ENCODE measurements at regions not wholly inside any gene's neighbourhood (a gene's known extent, or its start where the extent isn't known, plus 50 kb on each side); places are given as distances from the start of the nearest gene placed in this dataset.

DNA sequence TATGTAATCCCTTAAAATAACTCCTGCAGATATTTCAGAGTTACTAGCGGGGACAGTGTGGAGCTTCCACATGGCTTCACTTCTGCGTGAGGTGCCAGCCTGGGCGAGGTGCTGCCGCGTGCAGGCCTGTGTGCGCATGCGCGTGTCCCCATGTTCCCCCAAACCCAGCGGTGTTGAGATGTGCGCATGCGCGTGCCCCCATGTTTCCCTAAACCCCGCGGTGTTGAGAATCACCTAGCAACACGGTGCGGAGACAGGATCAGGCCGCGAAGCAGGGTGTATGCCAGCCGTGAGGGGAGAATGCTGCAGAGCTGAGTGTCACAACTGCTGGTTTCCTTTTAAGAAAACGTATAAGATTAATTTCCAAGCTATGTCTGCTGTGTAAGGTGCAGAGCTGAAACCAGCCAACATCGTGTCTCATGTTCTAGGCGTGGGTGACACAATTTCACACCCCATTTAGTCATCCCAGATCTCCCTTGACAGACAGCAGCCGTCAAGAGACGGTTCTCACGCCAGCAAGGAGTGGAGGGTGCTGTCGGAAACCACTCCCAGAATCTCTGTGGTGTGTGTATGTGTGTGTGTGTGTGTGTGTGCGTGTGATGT lies 71.9 kb upstream of the ADARB2 start:
- Histone ChIP-seq H3K4ac (ENCODE audit: low read depth, low read length) (no peak overlapping the region), H4K91ac (ENCODE audit: insufficient read depth, low read depth, low read length) (no peak overlapping the region), H2BK15ac (ENCODE audit: low read depth, low read length) (no peak overlapping the region), H2AK9ac (replicated peaks; ENCODE audit: low read depth, low read length, poor library complexity) (no peak overlapping the region), H2BK20ac (ENCODE audit: low read depth, low read length) (no peak overlapping the region), H3K4me1 (ENCODE audit: control insufficient read depth, insufficient read depth, low read length) (no peaks in the 10 kb centered on the region), H2BK5ac (ENCODE audit: low read depth, low read length, poor library complexity, severe bottlenecking) (no peak overlapping the region), H3K14ac (replicated peaks; ENCODE audit: low read depth, low read length) (no peak overlapping the region), H3K36me3 (ENCODE audit: control insufficient read depth, insufficient read depth, low read length) (no peaks in the 10 kb centered on the region), H3K4me2 (ENCODE audit: low read depth, low read length) (no peak overlapping the region), H2AFZ (replicated peaks; ENCODE audit: low read length, poor library complexity) (no peak overlapping the region), H3K56ac (ENCODE audit: extremely low read depth, insufficient read depth, low read length) (no peak overlapping the region), H3K27me3 (ENCODE audit: control insufficient read depth, insufficient read depth, low read length) (no peaks in the 10 kb centered on the region), H3K9me3 (ENCODE audit: control insufficient read depth, insufficient read depth, low read length) (peaks cover 37% of the 10 kb centered on the region), H3K4me3 (ENCODE audit: insufficient read depth, low read depth, low read length) (no peak overlapping the region), H4K8ac (ENCODE audit: low read depth in 2 of 2, low read length in 2 of 2) (no peak overlapping the region), H4K5ac (ENCODE audit: low read depth, low read length) (no peak overlapping the region), H3K9me1 (ENCODE audit: insufficient read depth, low read length) (no peaks in the 10 kb centered on the region), H4K20me1 (ENCODE audit: insufficient read depth, low read length) (no peaks in the 10 kb centered on the region), H3K79me1 (ENCODE audit: low read depth in 1 of 2, low read length in 2 of 2) (no peaks in the 10 kb centered on the region), H3K18ac (ENCODE audit: low read depth, low read length) (no peak overlapping the region), H3K23ac (ENCODE audit: low read depth, low read length) (no peak overlapping the region), H2BK120ac (ENCODE audit: low read depth, low read length) (no peak overlapping the region), H3K27ac (ENCODE audit: insufficient read depth, low read length) (no peak overlapping the region), H2AK5ac (ENCODE audit: low read depth, low read length) (no peak overlapping the region), H3K9ac (ENCODE audit: low read depth, low read length) (no peak overlapping the region)
- DNase-seq: no peak
- TF ChIP-seq, protein P1, sequence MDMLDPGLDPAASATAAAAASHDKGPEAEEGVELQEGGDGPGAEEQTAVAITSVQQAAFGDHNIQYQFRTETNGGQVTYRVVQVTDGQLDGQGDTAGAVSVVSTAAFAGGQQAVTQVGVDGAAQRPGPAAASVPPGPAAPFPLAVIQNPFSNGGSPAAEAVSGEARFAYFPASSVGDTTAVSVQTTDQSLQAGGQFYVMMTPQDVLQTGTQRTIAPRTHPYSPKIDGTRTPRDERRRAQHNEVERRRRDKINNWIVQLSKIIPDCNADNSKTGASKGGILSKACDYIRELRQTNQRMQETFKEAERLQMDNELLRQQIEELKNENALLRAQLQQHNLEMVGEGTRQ (IDR thresholded peaks at IDR 0.05; ENCODE audit: low read depth, low read length): no peak
- TF ChIP-seq, protein P2, sequence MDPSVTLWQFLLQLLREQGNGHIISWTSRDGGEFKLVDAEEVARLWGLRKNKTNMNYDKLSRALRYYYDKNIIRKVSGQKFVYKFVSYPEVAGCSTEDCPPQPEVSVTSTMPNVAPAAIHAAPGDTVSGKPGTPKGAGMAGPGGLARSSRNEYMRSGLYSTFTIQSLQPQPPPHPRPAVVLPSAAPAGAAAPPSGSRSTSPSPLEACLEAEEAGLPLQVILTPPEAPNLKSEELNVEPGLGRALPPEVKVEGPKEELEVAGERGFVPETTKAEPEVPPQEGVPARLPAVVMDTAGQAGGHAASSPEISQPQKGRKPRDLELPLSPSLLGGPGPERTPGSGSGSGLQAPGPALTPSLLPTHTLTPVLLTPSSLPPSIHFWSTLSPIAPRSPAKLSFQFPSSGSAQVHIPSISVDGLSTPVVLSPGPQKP (IDR thresholded peaks at IDR 0.05; ENCODE audit: borderline replicate concordance, low read depth, low read length): no peak
- no peak for TF ChIP-seq RAD21 (IDR thresholded peaks at IDR 0.05; ENCODE audit: low read length)
- TF ChIP-seq MAFK (IDR thresholded peaks at IDR 0.05; ENCODE audit: low read depth, low read length): no peak
- TF ChIP-seq, protein P3, sequence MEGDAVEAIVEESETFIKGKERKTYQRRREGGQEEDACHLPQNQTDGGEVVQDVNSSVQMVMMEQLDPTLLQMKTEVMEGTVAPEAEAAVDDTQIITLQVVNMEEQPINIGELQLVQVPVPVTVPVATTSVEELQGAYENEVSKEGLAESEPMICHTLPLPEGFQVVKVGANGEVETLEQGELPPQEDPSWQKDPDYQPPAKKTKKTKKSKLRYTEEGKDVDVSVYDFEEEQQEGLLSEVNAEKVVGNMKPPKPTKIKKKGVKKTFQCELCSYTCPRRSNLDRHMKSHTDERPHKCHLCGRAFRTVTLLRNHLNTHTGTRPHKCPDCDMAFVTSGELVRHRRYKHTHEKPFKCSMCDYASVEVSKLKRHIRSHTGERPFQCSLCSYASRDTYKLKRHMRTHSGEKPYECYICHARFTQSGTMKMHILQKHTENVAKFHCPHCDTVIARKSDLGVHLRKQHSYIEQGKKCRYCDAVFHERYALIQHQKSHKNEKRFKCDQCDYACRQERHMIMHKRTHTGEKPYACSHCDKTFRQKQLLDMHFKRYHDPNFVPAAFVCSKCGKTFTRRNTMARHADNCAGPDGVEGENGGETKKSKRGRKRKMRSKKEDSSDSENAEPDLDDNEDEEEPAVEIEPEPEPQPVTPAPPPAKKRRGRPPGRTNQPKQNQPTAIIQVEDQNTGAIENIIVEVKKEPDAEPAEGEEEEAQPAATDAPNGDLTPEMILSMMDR (conservative IDR thresholded peaks at IDR 0.05; ENCODE audit: low read depth, low read length): no peak
- no peak for TF ChIP-seq RFX5 (IDR thresholded peaks at IDR 0.05; ENCODE audit: low read depth, low read length)
- no peak for TF ChIP-seq NFE2L2 (IDR thresholded peaks at IDR 0.05; ENCODE audit: low read depth, low read length)
- POLR2A ChIA-PET (ENCODE audit: unreplicated experiment): no interaction called here
- dilution Hi-C loops (cut with HindIII; ENCODE audit: low sequenced_read_pairs, unreplicated experiment): no loop called here
- no TSS peak for BruUV-seq (replicated peaks)
- in situ Hi-C loops (cut with MboI; ENCODE audit: low sequenced_read_pairs): no loop called here
- intact Hi-C loops (cut with micrococcal nuclease): no loop called here
- 80% methylated on average over 18 of the region's 27 CpGs; no CpG with 5 or more reads in 1 of the 2 experiments for WGBS, 2 experiments (ENCODE audit: extremely low coverage in 2 of 2, insufficient read length in 1 of 2)
- CTCF ChIA-PET: no interaction called here
- ATAC-seq (ENCODE audit: low read depth): no peak
